DMS114 treated with DMSO at 0.1 percent for 48 hours (cell line): ENCODE measurements at regions not wholly inside any gene's neighbourhood (a gene's known extent, or its start where the extent isn't known, plus 50 kb on each side); places are given as distances from the start of the nearest gene placed in this dataset.

Experiments used
- DNase-seq: peaks from one replicate; lab custom pipeline; 2025; ENCODE audit not compliant: unreplicated experiment; lab: John Stamatoyannopoulos, UW

- DNase-seq: no peak
Observed at GRCh38 chr6:101203664-101204063, 189.8 kb upstream of the GRIK2 start.

- no peak for DNase-seq
Observed at GRCh38 chr6:101208152-101208551, 185.4 kb upstream of the GRIK2 start.

- DNase-seq: no peak
Observed at GRCh38 chr6:101212640-101213039, 180.9 kb upstream of the GRIK2 start.

- DNase-seq: no peak
Observed at GRCh38 chr6:101222007-101222406, 171.5 kb upstream of the GRIK2 start.

- DNase-seq: no peak
Observed at GRCh38 chr6:101224751-101225150, 168.8 kb upstream of the GRIK2 start.

- DNase-seq: no peak
Observed at GRCh38 chr6:101226677-101227135, 166.8 kb upstream of the GRIK2 start.

GRCh38 chr6:101230866-101231265 lies 162.6 kb upstream of the GRIK2 start:
- no peak for DNase-seq

- DNase-seq: no peak
Observed at GRCh38 chr6:101231606-101232235, 161.8 kb upstream of the GRIK2 start.

GRCh38 chr6:101232961-101233360 lies 160.5 kb upstream of the GRIK2 start:
- no peak for DNase-seq

GRCh38 chr6:101236709-101237108 lies 156.8 kb upstream of the GRIK2 start:
- DNase-seq: no peak

- no peak for DNase-seq
Observed at GRCh38 chr6:101241442-101241841, 152.1 kb upstream of the GRIK2 start.

GRCh38 chr6:101249470-101249869 lies 144.0 kb upstream of the GRIK2 start:
- DNase-seq: no peak

GRCh38 chr6:101257163-101257562 lies 136.3 kb upstream of the GRIK2 start:
- no peak for DNase-seq

GRCh38 chr6:101259505-101259904 lies 134.0 kb upstream of the GRIK2 start:
- no peak for DNase-seq

- DNase-seq: no peak
Observed at GRCh38 chr6:101263596-101263995, 129.9 kb upstream of the GRIK2 start.

- DNase-seq: no peak
Observed at GRCh38 chr6:101266063-101266462, 127.4 kb upstream of the GRIK2 start.

GRCh38 chr6:101268541-101268940 lies 125.0 kb upstream of the GRIK2 start:
- DNase-seq: no peak

- DNase-seq: no peak
Observed at GRCh38 chr6:101275251-101275650, 118.3 kb upstream of the GRIK2 start.

GRCh38 chr6:101276066-101276465 lies 117.4 kb upstream of the GRIK2 start:
- DNase-seq: no peak

GRCh38 chr6:101279410-101279809 lies 114.1 kb upstream of the GRIK2 start:
- no peak for DNase-seq

- no peak for DNase-seq
Observed at GRCh38 chr6:101281266-101281665, 112.2 kb upstream of the GRIK2 start.

- DNase-seq: no peak
Observed at GRCh38 chr6:101284131-101284530, 109.4 kb upstream of the GRIK2 start.

GRCh38 chr6:101286146-101286545 lies 107.4 kb upstream of the GRIK2 start:
- DNase-seq: no peak
